IPS-NIHi7 (cell line): ENCODE measurements at regions not wholly inside any gene's neighbourhood (a gene's known extent, or its start where the extent isn't known, plus 50 kb on each side); places are given as distances from the start of the nearest gene placed in this dataset.

Experiments
- DNase-seq: peaks from one replicate; pipeline ENCODE4 v3.0.0; 2012; ENCODE audit warnings: mixed read lengths; ENCODE audit errors: extremely low spot score

DNA sequence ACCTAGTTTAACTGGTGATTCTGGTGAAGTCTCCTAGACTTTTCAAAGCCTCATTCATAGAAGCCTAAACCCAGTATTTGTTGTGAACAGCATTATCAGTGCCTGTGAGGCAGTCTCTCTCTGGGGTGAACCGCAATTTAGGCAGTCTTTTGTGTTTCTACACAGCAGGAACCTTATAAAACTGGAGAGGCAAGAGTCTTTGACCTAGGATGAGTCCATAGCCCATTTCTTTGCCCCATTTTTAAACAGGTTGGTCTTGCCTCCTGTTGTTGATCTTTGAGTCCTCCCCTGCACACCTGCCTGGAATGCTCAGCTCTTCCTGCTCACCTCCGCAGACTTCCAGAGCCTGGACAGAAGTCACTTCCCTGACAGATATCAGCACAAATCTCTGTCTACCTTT, 51.2 kb upstream of the NRP1 start:
- DNase-seq: no peak

DNA sequence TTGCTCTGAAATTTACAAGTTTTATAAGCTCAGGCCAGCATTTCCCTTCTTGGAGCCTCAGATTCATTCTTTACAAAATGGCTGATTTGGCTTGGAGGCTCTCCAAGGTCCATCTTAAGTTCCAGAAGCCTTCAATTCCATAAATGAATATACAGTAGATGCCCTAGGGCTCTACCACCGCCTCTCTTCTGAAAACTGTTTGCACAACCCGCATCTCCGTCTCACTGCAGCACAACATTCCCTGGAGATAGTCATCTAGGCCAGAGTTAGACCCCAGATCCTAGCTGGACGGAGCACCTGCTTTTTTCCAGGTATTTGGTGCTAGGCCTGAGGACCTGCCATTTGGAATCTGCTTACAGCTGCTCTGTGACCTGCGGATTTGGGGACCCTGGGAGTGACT, 50.5 kb upstream of the NRP1 start:
- no peak for DNase-seq
